GM12878 (cell line): ENCODE measurements at regions not wholly inside any gene's neighbourhood (a gene's known extent, or its start where the extent isn't known, plus 50 kb on each side); places are given as distances from the start of the nearest gene placed in this dataset.

Source experiments
- JUND ChIP-seq: IDR thresholded peaks from 2 replicates; pipeline ENCODE4 v1.6.1; 2012; ENCODE audit warnings: low read depth, mild to moderate bottlenecking, low read length, improper control_type of control experiment, moderate library complexity
- SUPT20H ChIP-seq: IDR thresholded peaks from 2 replicates; pipeline ENCODE4 v1.6.1; 2011; ENCODE audit warnings: low read depth, mild to moderate bottlenecking, low read length, moderate library complexity, borderline replicate concordance; ENCODE audit not compliant: control insufficient read depth

- TF ChIP-seq SUPT20H (no peak), JUND (no peak)
Observed at GRCh38 chr2:19216238-19216637, 142.2 kb downstream of the OSR1 start.
